IMR-90 (cell line): ENCODE measurements at regions not wholly inside any gene's neighbourhood (a gene's known extent, or its start where the extent isn't known, plus 50 kb on each side); places are given as distances from the start of the nearest gene placed in this dataset.

ENCODE experiments used
- ATAC-seq: fragments of 200-7000 bp; cut with Tn5 transposase; 2 replicates; pipeline ENCODE4 v1.9.1; 2020; ENCODE audit warnings: low read depth, mild to moderate bottlenecking, moderate library complexity
- BruUV-seq: library from RNA; stranded (reverse); fragments of 400-500 nt; replicated peaks from 2 replicates; lab custom pipeline; 2021; lab: Mats Ljungman, UMichigan
- CTCF ChIA-PET: fragments of 300-600 bp; formaldehyde crosslinking; extraction: SDS; loops from one replicate; lab custom pipeline; 2021; ENCODE audit warnings: antibody characterized with exemption; lab: Yijun Ruan, JAX
- POLR2A ChIA-PET: fragments of 300-600 bp; sonication (Branson Sonifier 250); formaldehyde crosslinking; loops from one replicate; lab custom pipeline; 2022; ENCODE audit warnings: antibody characterized with exemption; ENCODE audit not compliant: unreplicated experiment; lab: Charles Lee
- DNase-seq: peaks from one replicate; pipeline ENCODE4 v3.0.0; 2013
- H2AFZ ChIP-seq: replicated peaks from 2 replicates; pipeline ENCODE3; 2013; ENCODE audit warnings: low read length, mild to moderate bottlenecking; ENCODE audit not compliant: poor library complexity
- H2AK5ac ChIP-seq: 2 replicates; pipeline ENCODE4 v1.6.1; 2013; ENCODE audit warnings: low read depth, low read length, inconsistent platforms
- H2AK9ac ChIP-seq: replicated peaks from 2 replicates; pipeline ENCODE3; 2013; ENCODE audit warnings: mild to moderate bottlenecking, low read depth, low read length, moderate library complexity; ENCODE audit not compliant: poor library complexity
- H2BK120ac ChIP-seq: 2 replicates; pipeline ENCODE4 v1.6.1; 2013; ENCODE audit warnings: low read depth, low read length, inconsistent platforms
- H2BK15ac ChIP-seq: 3 replicates; pipeline ENCODE4 v1.6.1; 2013; ENCODE audit warnings: low read depth, low read length, inconsistent platforms
- H2BK20ac ChIP-seq: 2 replicates; pipeline ENCODE4 v1.6.1; 2013; ENCODE audit warnings: low read depth, mild to moderate bottlenecking, inconsistent platforms, low read length, moderate library complexity
- H2BK5ac ChIP-seq: 2 replicates; pipeline ENCODE4 v1.6.1; 2013; ENCODE audit warnings: mild to moderate bottlenecking, low read depth, low read length, inconsistent platforms; ENCODE audit not compliant: poor library complexity, severe bottlenecking
- H3K14ac ChIP-seq: replicated peaks from 2 replicates; pipeline ENCODE4 v1.6.1; 2013; ENCODE audit warnings: low read depth, low read length, inconsistent platforms
- H3K18ac ChIP-seq: 2 replicates; pipeline ENCODE4 v1.6.1; 2013; ENCODE audit warnings: low read depth, low read length, control low read depth
- H3K23ac ChIP-seq: 2 replicates; pipeline ENCODE4 v1.6.1; 2013; ENCODE audit warnings: low read depth, low read length, inconsistent platforms
- H3K27ac ChIP-seq: 2 replicates; pipeline ENCODE4 v1.5.1; 2013; ENCODE audit warnings: mild to moderate bottlenecking, control low read depth, low read length; ENCODE audit not compliant: insufficient read depth
- H3K27me3 ChIP-seq: 2 replicates; pipeline ENCODE4 v1.6.1; 2013; ENCODE audit warnings: low read length; ENCODE audit not compliant: control insufficient read depth, insufficient read depth
- H3K36me3 ChIP-seq: 2 replicates; pipeline ENCODE4 v1.6.1; 2013; ENCODE audit warnings: low read length, mixed read lengths; ENCODE audit not compliant: control insufficient read depth, insufficient read depth
- H3K4ac ChIP-seq: 2 replicates; pipeline ENCODE4 v1.6.1; 2013; ENCODE audit warnings: low read depth, low read length, inconsistent platforms
- H3K4me1 ChIP-seq: 2 replicates; pipeline ENCODE4 v1.6.1; 2013; ENCODE audit warnings: low read length, mixed read lengths; ENCODE audit not compliant: control insufficient read depth, insufficient read depth
- H3K4me2 ChIP-seq: 2 replicates; pipeline ENCODE4 v1.6.1; 2013; ENCODE audit warnings: low read depth, mild to moderate bottlenecking, control low read depth, low read length, moderate library complexity
- H3K4me3 ChIP-seq: 2 replicates; pipeline ENCODE4 v1.5.1; 2013; ENCODE audit warnings: low read depth, mild to moderate bottlenecking, control low read depth, low read length, moderate library complexity; ENCODE audit not compliant: insufficient read depth
- H3K56ac ChIP-seq: 2 replicates; pipeline ENCODE4 v1.6.1; 2013; ENCODE audit warnings: low read length, inconsistent platforms; ENCODE audit not compliant: insufficient read depth; ENCODE audit errors: extremely low read depth
- H3K79me1 ChIP-seq, 2 experiments: 2 replicates each; pipeline ENCODE4 v1.6.1; 2013; ENCODE audit warnings: low read length in 2 of 2, inconsistent platforms in 1 of 2, low read depth in 1 of 2
- H3K9ac ChIP-seq: 2 replicates; pipeline ENCODE4 v1.6.1; 2013; ENCODE audit warnings: low read depth, low read length, control low read depth
- H3K9me1 ChIP-seq: 2 replicates; pipeline ENCODE4 v1.6.1; 2013; ENCODE audit warnings: low read length, inconsistent platforms; ENCODE audit not compliant: insufficient read depth
- H3K9me3 ChIP-seq: 2 replicates; pipeline ENCODE4 v1.6.1; 2013; ENCODE audit warnings: low read length; ENCODE audit not compliant: control insufficient read depth, insufficient read depth
- H4K20me1 ChIP-seq: 2 replicates; pipeline ENCODE4 v1.6.1; 2013; ENCODE audit warnings: low read length, inconsistent platforms; ENCODE audit not compliant: insufficient read depth
- H4K5ac ChIP-seq: 2 replicates; pipeline ENCODE4 v1.6.1; 2013; ENCODE audit warnings: mild to moderate bottlenecking, low read depth, low read length, control low read depth
- H4K8ac ChIP-seq, 2 experiments: 2 replicates each; pipeline ENCODE4 v1.6.1; 2013; ENCODE audit warnings: low read depth in 2 of 2, low read length in 2 of 2, control low read depth in 1 of 2, inconsistent platforms in 1 of 2
- H4K91ac ChIP-seq: 2 replicates; pipeline ENCODE4 v1.6.1; 2013; ENCODE audit warnings: low read depth, low read length, inconsistent platforms; ENCODE audit not compliant: insufficient read depth
- CHD1 ChIP-seq: IDR thresholded peaks from 2 replicates; pipeline ENCODE4 v1.6.1; 2012; ENCODE audit warnings: low read depth, low read length, improper control_type of control experiment
- MAFK ChIP-seq: IDR thresholded peaks from 2 replicates; pipeline ENCODE4 v1.6.1; 2012; ENCODE audit warnings: low read depth, low read length, improper control_type of control experiment
- NFE2L2 ChIP-seq: fragments of 150-350 bp; IDR thresholded peaks from 2 replicates; pipeline ENCODE4 v1.6.1; 2016; ENCODE audit warnings: low read depth, mild to moderate bottlenecking, low read length
- RCOR1 ChIP-seq: IDR thresholded peaks from 2 replicates; pipeline ENCODE4 v1.6.1; 2012; ENCODE audit warnings: mild to moderate bottlenecking, low read length, improper control_type of control experiment; ENCODE audit not compliant: insufficient replicate concordance
- WGBS, 2 experiments: methylation state at CpG; one replicate each; pipeline versions ENCODE4 v1.1.5 to v1.1.7; 2013; ENCODE audit warnings: missing lambda C conversion rate in 2 of 2; ENCODE audit not compliant: insufficient read length in 1 of 2; ENCODE audit errors: extremely low coverage in 2 of 2; 5-methylcytosine and 5-hydroxymethylcytosine counted together
- dilution Hi-C: fragments of 300-500 bp; cut with HindIII; formaldehyde crosslinking; loops from one replicate; pipeline ENCODE4 v1.14.3; 2018; ENCODE audit warnings: low sequenced_read_pairs; ENCODE audit not compliant: unreplicated experiment
- in situ Hi-C: fragments of 300-500 bp; cut with MboI; formaldehyde crosslinking; loops from 3 replicates; pipeline ENCODE4 v1.14.3; 2019; ENCODE audit warnings: low sequenced_read_pairs, inconsistent platforms, mixed read lengths
- intact Hi-C: fragments of 100-400 bp; cut with micrococcal nuclease; formaldehyde crosslinking; loops from 2 replicates; pipeline ENCODE4 v1.10.0; 2022
- TF ChIP-seq, protein P1 (sequence below): conservative IDR thresholded peaks from 2 replicates; pipeline ENCODE4 v1.5.1; 2012; ENCODE audit warnings: mild to moderate bottlenecking, low read depth, low read length, improper control_type of control experiment
- TF ChIP-seq, protein P2 (sequence below): fragments of 150-350 bp; IDR thresholded peaks from 2 replicates; pipeline ENCODE4 v1.6.1; 2017; ENCODE audit warnings: mild to moderate bottlenecking, antibody characterized with exemption, low read length, low read depth

DNA sequence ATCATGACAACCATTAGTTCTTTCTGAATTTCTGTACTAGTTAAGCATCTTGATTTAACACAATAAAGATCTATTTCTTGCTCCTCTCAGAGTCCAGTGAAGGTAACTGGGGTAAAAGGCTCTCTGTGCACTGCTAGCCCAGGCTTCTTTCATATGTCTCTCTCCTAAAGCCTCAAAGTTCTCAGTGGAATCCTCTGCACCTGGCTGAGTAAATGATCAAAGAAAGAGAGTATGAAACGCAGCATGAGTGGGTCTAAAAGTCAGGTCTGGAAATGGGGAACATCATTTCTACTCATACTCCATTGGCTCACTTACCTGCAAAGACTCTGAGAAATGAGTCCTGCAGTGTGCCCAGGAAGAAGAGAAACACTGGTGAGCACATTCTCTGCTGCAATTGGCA is 418.5 kb downstream of the PTPRC start:
- Histone ChIP-seq H3K9me3 (no peaks in the 10 kb centered on the region), H3K14ac (no peak overlapping the region), H3K4me1 (no peaks in the 10 kb centered on the region), H3K18ac (no peak overlapping the region), H3K4me3 (no peak overlapping the region), H3K9ac (no peak overlapping the region), H2BK20ac (no peak overlapping the region), H4K8ac (no peak overlapping the region), H3K27ac (no peak overlapping the region), H2AFZ (no peak overlapping the region), H3K4ac (no peak overlapping the region), H3K36me3 (no peaks in the 10 kb centered on the region), H2AK5ac (no peak overlapping the region), H3K79me1 (no peaks in the 10 kb centered on the region), H4K91ac (no peak overlapping the region), H3K4me2 (no peak overlapping the region), H2BK120ac (no peak overlapping the region), H4K5ac (no peak overlapping the region), H2BK5ac (no peak overlapping the region), H3K9me1 (no peaks in the 10 kb centered on the region), H4K20me1 (no peaks in the 10 kb centered on the region), H2BK15ac (no peak overlapping the region), H3K56ac (no peak overlapping the region), H2AK9ac (no peak overlapping the region), H3K23ac (no peak overlapping the region), H3K27me3 (no peaks in the 10 kb centered on the region)
- ATAC-seq (no peak), DNase-seq (no peak)
- TF ChIP-seq, protein P1, sequence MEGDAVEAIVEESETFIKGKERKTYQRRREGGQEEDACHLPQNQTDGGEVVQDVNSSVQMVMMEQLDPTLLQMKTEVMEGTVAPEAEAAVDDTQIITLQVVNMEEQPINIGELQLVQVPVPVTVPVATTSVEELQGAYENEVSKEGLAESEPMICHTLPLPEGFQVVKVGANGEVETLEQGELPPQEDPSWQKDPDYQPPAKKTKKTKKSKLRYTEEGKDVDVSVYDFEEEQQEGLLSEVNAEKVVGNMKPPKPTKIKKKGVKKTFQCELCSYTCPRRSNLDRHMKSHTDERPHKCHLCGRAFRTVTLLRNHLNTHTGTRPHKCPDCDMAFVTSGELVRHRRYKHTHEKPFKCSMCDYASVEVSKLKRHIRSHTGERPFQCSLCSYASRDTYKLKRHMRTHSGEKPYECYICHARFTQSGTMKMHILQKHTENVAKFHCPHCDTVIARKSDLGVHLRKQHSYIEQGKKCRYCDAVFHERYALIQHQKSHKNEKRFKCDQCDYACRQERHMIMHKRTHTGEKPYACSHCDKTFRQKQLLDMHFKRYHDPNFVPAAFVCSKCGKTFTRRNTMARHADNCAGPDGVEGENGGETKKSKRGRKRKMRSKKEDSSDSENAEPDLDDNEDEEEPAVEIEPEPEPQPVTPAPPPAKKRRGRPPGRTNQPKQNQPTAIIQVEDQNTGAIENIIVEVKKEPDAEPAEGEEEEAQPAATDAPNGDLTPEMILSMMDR: no peak
- TF ChIP-seq RCOR1 (no peak), NFE2L2 (no peak), MAFK (no peak), CHD1 (no peak)
- TF ChIP-seq, protein P2, sequence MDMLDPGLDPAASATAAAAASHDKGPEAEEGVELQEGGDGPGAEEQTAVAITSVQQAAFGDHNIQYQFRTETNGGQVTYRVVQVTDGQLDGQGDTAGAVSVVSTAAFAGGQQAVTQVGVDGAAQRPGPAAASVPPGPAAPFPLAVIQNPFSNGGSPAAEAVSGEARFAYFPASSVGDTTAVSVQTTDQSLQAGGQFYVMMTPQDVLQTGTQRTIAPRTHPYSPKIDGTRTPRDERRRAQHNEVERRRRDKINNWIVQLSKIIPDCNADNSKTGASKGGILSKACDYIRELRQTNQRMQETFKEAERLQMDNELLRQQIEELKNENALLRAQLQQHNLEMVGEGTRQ: no peak
- POLR2A ChIA-PET: no interaction called here
- CTCF ChIA-PET: no interaction called here
- no TSS peak for BruUV-seq
- in situ Hi-C loops: no loop called here
- intact Hi-C loops: no loop called here
- dilution Hi-C loops: no loop called here
- no CpG with 5 or more reads among the region's 1 CpG for WGBS, 2 experiments
